Mesendoderm (in vitro differentiated cells): ENCODE measurements at regions not wholly inside any gene's neighbourhood (a gene's known extent, or its start where the extent isn't known, plus 50 kb on each side); places are given as distances from the start of the nearest gene placed in this dataset.

ENCODE experiments used
- DNase-seq: peaks from one replicate; pipeline ENCODE4 v3.0.0; 2013
- H2AK5ac ChIP-seq: 2 replicates; pipeline ENCODE4 v1.6.1; 2013; ENCODE audit warnings: low read length, inconsistent platforms
- H2BK120ac ChIP-seq: 2 replicates; pipeline ENCODE4 v1.6.1; 2013; ENCODE audit warnings: low read depth, mild to moderate bottlenecking, low read length, moderate library complexity, mixed read lengths
- H2BK15ac ChIP-seq: replicated peaks from 2 replicates; pipeline ENCODE4 v1.6.1; 2013; ENCODE audit warnings: low read depth, mild to moderate bottlenecking, moderate library complexity
- H2BK5ac ChIP-seq: 2 replicates; pipeline ENCODE4 v1.6.1; 2013; ENCODE audit warnings: low read length, inconsistent platforms
- H3K18ac ChIP-seq: 2 replicates; pipeline ENCODE4 v1.6.1; 2013; ENCODE audit warnings: mild to moderate bottlenecking, low read length, mixed read lengths
- H3K23ac ChIP-seq: one replicate; pipeline ENCODE4 v1.6.1; 2013; ENCODE audit warnings: low read length
- H3K27ac ChIP-seq: 2 replicates; pipeline ENCODE4 v1.5.1; 2013; ENCODE audit warnings: low read depth, mild to moderate bottlenecking, inconsistent platforms, low read length, moderate library complexity
- H3K27me3 ChIP-seq: 2 replicates; pipeline ENCODE4 v1.6.1; 2013; ENCODE audit warnings: low read length, control low read depth, mild to moderate bottlenecking, inconsistent platforms; ENCODE audit not compliant: insufficient read depth, poor library complexity
- H3K36me3 ChIP-seq: 2 replicates; pipeline ENCODE4 v1.6.1; 2013; ENCODE audit warnings: low read length, inconsistent platforms; ENCODE audit not compliant: control insufficient read depth, insufficient read depth
- H3K4ac ChIP-seq: one replicate; pipeline ENCODE4 v1.6.1; 2013; ENCODE audit warnings: low read depth, mild to moderate bottlenecking, low read length, moderate library complexity
- H3K4me1 ChIP-seq: 2 replicates; pipeline ENCODE4 v1.6.1; 2013; ENCODE audit warnings: low read depth, low read length, inconsistent platforms; ENCODE audit not compliant: control insufficient read depth
- H3K4me2 ChIP-seq: 2 replicates; pipeline ENCODE4 v1.6.1; 2013; ENCODE audit warnings: low read length
- H3K4me3 ChIP-seq: 2 replicates; pipeline ENCODE4 v1.5.1; 2013; ENCODE audit warnings: mild to moderate bottlenecking, low read length
- H3K56ac ChIP-seq: one replicate; pipeline ENCODE4 v1.6.1; 2013; ENCODE audit warnings: low read length
- H3K79me1 ChIP-seq: 2 replicates; pipeline ENCODE4 v1.6.1; 2013; ENCODE audit warnings: low read length, inconsistent platforms
- H3K79me2 ChIP-seq: 2 replicates; pipeline ENCODE4 v1.6.1; 2013; ENCODE audit warnings: mild to moderate bottlenecking, low read length; ENCODE audit not compliant: control insufficient read depth, insufficient read depth
- H3K9ac ChIP-seq: 2 replicates; pipeline ENCODE4 v1.6.1; 2013; ENCODE audit warnings: low read length, inconsistent platforms
- H4K5ac ChIP-seq: one replicate; pipeline ENCODE4 v1.6.1; 2013; ENCODE audit warnings: low read length
- H4K8ac ChIP-seq: one replicate; pipeline ENCODE4 v1.6.1; 2013; ENCODE audit warnings: low read depth, mild to moderate bottlenecking, control low read depth, low read length, moderate library complexity
- WGBS: extraction: QIAGEN DNeasy Blood & Tissue Kit; methylation state at CpG from one replicate; pipeline ENCODE4 v1.1.7; 2013; ENCODE audit warnings: low lambda C conversion rate, missing lambda C conversion rate; ENCODE audit not compliant: insufficient coverage; ENCODE audit errors: extremely low coverage; 5-methylcytosine and 5-hydroxymethylcytosine counted together

DNA sequence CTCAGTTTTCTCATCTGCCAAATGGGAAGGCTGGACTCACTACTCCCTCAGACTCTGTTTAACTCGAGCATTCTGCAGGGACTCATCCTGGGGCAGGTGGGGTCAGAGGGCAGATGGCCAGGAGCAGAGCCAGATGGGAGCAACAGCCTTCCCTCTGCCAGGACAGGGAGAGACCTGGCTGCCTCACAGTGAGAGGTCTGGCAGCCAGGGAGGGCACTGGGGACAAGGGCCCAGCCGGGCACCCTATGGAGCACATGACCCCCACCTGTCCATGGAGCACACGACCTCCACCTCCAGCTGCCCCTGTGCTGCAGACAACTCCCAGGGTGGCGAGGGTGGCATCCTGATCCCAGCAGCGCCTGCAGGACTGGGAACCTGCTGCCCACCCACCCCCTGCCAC lies 67.4 kb downstream of the IGLL1 start:
- no peak overlapping the region for H3K18ac ChIP-seq
- peaks cover 3% of the 10 kb centered on the region for H3K4me1 ChIP-seq
- H2BK15ac ChIP-seq, result no peak overlapping the region
- no peaks in the 10 kb centered on the region for H3K36me3 ChIP-seq
- H2BK120ac ChIP-seq, result no peak overlapping the region
- H3K4ac ChIP-seq, result no peak overlapping the region
- H3K79me1 ChIP-seq, result peaks cover 2% of the 10 kb centered on the region
- no peak overlapping the region for H3K27ac ChIP-seq
- H4K5ac ChIP-seq, result no peak overlapping the region
- H3K9ac ChIP-seq, result no peak overlapping the region
- DNase-seq, result no peak
- WGBS, result no CpG with 5 or more reads among the region's 5 CpGs
- no peak overlapping the region for H2BK5ac ChIP-seq
- H2AK5ac ChIP-seq, result peak overlapping the region; percentile 43
- H3K56ac ChIP-seq, result peak overlapping the region; percentile 5
- H3K4me3 ChIP-seq, result no peak overlapping the region
- H3K4me2 ChIP-seq, result no peak overlapping the region
- H3K79me2 ChIP-seq, result no peaks in the 10 kb centered on the region
- H3K27me3 ChIP-seq, result no peaks in the 10 kb centered on the region
- no peak overlapping the region for H4K8ac ChIP-seq
- H3K23ac ChIP-seq, result no peak overlapping the region

DNA sequence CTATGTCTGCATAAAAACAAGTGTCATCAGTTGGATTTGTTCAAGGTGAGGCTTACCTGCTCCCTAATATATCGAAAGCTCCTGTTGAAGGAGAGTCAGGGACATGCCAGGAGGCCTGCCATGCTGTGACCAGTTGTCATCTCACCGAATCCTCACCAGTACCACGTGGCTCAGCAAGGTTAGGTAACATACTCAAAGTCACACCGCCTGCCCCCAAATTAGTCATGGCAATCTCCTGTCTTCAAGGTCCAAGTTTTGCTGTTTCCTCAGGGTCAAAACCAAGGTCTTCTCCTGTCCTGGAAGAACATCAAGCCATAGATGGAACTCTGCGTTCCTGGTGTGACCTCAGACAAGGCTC lies 67.8 kb downstream of the IGLL1 start:
- no peak overlapping the region for H3K27ac ChIP-seq
- no peak overlapping the region for H2BK5ac ChIP-seq
- no peak overlapping the region for H4K8ac ChIP-seq
- H3K9ac ChIP-seq, result no peak overlapping the region
- H3K79me2 ChIP-seq, result no peaks in the 10 kb centered on the region
- H3K79me1 ChIP-seq, result peaks cover 2% of the 10 kb centered on the region
- no CpG with 5 or more reads among the region's 5 CpGs for WGBS
- H2AK5ac ChIP-seq, result no peak overlapping the region
- no peak overlapping the region for H3K4ac ChIP-seq
- H3K56ac ChIP-seq, result peak overlapping the region; percentile 19
- no peaks in the 10 kb centered on the region for H3K36me3 ChIP-seq
- no peak for DNase-seq
- H4K5ac ChIP-seq, result no peak overlapping the region
- no peak overlapping the region for H3K4me2 ChIP-seq
- no peak overlapping the region for H2BK15ac ChIP-seq
- no peak overlapping the region for H3K18ac ChIP-seq
- H3K4me3 ChIP-seq, result no peak overlapping the region
- peaks cover 3% of the 10 kb centered on the region for H3K4me1 ChIP-seq
- no peak overlapping the region for H2BK120ac ChIP-seq
- no peaks in the 10 kb centered on the region for H3K27me3 ChIP-seq
- no peak overlapping the region for H3K23ac ChIP-seq

DNA sequence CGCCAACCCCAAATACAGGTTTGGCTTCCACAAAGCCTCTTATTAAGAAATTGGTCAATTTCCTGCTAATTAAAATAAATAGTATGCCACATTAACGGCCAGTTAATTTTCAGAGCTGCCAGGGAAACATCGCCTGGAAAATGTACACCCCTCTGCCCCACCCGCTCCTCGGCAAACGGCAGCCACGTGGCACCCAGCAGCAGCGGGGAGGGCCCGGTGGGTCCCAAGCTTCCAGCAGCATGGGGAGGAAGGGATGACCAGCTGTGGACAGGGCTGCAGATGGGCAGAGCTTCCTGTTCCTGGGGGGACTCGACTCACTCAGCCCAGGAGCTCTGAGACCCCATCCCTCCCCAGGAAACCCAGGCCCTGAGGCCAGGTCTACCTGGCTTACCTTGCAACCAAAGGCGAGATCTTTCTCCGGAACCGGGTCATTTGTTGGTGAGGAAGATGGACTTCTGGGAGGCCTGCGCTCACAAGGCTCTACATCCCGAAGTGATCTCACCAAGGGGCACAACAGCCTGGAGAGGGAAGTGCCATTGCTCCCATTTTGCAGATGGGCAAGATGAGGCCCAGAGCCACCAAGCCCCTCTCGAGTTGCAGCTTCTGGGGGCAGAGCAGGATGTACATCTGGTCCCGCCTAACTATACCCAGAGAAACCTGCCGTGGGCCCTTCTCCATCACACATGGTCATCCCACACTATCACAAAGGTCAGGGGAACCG lies 68.3 kb downstream of the IGLL1 start:
- H2BK15ac ChIP-seq, result no peak overlapping the region
- H3K27ac ChIP-seq, result no peak overlapping the region
- no peak overlapping the region for H3K4ac ChIP-seq
- no CpG with 5 or more reads among the region's 19 CpGs for WGBS
- H2BK5ac ChIP-seq, result no peak overlapping the region
- no peak overlapping the region for H3K18ac ChIP-seq
- no peaks in the 10 kb centered on the region for H3K79me2 ChIP-seq
- no peak overlapping the region for H3K4me2 ChIP-seq
- peaks cover 3% of the 10 kb centered on the region for H3K4me1 ChIP-seq
- H3K9ac ChIP-seq, result no peak overlapping the region
- DNase-seq, result no peak
- H2BK120ac ChIP-seq, result no peak overlapping the region
- H4K5ac ChIP-seq, result no peak overlapping the region
- H3K23ac ChIP-seq, result no peak overlapping the region
- H2AK5ac ChIP-seq, result no peak overlapping the region
- H3K56ac ChIP-seq, result no peak overlapping the region
- H3K27me3 ChIP-seq, result no peaks in the 10 kb centered on the region
- no peaks in the 10 kb centered on the region for H3K36me3 ChIP-seq
- H3K79me1 ChIP-seq, result peaks cover 2% of the 10 kb centered on the region
- H3K4me3 ChIP-seq, result no peak overlapping the region
- no peak overlapping the region for H4K8ac ChIP-seq

DNA sequence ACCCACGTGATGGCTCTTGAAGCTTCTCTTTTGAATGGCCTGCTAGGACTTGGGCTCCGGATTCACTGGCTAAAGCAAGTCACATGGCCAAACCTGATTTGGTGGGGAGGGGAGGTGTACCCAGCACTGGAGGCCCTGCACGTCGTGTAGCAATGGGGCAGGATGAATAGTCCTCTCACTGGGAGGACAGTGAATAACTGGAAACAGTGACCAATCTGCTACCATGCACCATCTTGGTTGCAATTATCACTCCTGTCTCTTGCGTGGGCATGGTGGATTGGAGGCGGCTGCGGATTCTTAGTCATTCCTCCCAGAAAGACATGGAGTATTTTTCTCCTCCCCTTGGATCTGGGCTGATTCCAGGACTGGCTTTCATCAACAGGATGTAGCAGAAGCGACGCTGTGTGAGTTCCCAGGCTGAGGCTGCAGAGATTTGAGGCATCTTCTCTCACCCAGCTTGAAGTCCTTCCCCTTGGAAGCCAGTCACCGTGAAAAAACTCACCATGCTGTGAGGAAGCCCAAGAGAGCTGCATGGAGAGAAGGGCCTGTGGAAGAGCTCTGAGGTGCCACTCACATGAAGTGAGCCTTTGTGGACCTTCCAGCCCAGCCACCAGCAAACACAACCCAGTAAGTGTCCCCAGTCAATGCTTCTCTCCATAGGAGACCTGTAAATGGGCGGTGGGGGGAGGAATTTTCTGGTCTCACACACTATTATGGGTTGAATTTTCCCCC lies 70.4 kb downstream of the IGLL1 start:
- Histone ChIP-seq H3K79me2 (no peaks in the 10 kb centered on the region), H3K36me3 (no peaks in the 10 kb centered on the region), H3K27me3 (no peaks in the 10 kb centered on the region), H3K4me3 (no peak overlapping the region), H2BK15ac (no peak overlapping the region), H3K4me1 (peaks cover 3% of the 10 kb centered on the region), H2BK120ac (no peak overlapping the region), H4K8ac (no peak overlapping the region), H4K5ac (no peak overlapping the region), H3K23ac (no peak overlapping the region), H3K18ac (peak overlapping the region; percentile 53), H3K56ac (peak overlapping the region; percentile 81), H3K4me2 (peak overlapping the region; percentile 20), H3K79me1 (peaks cover 2% of the 10 kb centered on the region), H3K4ac (peak overlapping the region; percentile 82), H2BK5ac (peak overlapping the region; percentile 62), H3K27ac (peak overlapping the region; percentile 73), H3K9ac (peak overlapping the region; percentile 30), H2AK5ac (no peak overlapping the region)
- no CpG with 5 or more reads among the region's 11 CpGs for WGBS
- DNase-seq, result peak; percentile 96

DNA sequence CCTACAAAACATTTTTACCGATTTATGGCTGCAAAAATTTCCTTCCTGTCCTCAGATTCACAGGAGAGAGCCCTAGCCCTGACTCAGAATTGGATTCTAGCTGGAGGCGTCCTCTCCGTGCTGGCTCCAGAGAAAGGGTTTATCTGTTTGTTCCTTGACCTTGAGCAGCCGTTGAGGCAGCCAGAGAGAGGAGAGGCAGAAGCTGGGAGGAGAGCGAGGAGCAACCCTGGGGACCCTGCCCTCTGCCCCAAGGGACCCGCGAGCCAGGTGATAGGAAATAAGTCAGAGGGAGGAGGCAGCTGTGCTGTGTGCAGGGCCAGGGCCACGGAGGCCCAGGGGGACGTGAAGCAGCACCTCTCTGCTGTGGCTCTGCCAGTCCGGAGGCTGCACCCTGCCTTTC lies 75.6 kb downstream of the IGLL1 start:
- Histone ChIP-seq H3K4me1 (peaks cover 8% of the 10 kb centered on the region), H3K27ac (no peak overlapping the region), H3K4ac (peak overlapping the region; percentile 4), H2BK120ac (no peak overlapping the region), H2AK5ac (no peak overlapping the region), H3K56ac (peak overlapping the region; percentile 34), H3K9ac (no peak overlapping the region), H3K4me2 (no peak overlapping the region), H3K4me3 (no peak overlapping the region), H3K79me1 (peaks cover 2% of the 10 kb centered on the region), H2BK5ac (no peak overlapping the region), H2BK15ac (no peak overlapping the region), H4K5ac (no peak overlapping the region), H3K79me2 (no peaks in the 10 kb centered on the region), H3K18ac (no peak overlapping the region), H4K8ac (no peak overlapping the region), H3K27me3 (no peaks in the 10 kb centered on the region), H3K36me3 (no peaks in the 10 kb centered on the region), H3K23ac (no peak overlapping the region)
- DNase-seq, result no peak
- WGBS, result no CpG with 5 or more reads among the region's 10 CpGs
